ENCODE measurements at regions not wholly inside any gene's neighbourhood (a gene's known extent, or its start where the extent isn't known, plus 50 kb on each side); places are given as distances from the start of the nearest gene placed in this dataset.

- H3K9me3 Mint-ChIP-seq: no peaks in the 10 kb centered on the region
- H3K27ac Mint-ChIP-seq: no peak overlapping the region
- no peak overlapping the region for H3K4me3 Mint-ChIP-seq
- no peaks in the 10 kb centered on the region for H3K27me3 Mint-ChIP-seq
- H3K4me1 Mint-ChIP-seq (ENCODE audit: low read depth): no peaks in the 10 kb centered on the region
- H3K36me3 Mint-ChIP-seq (ENCODE audit: low read depth): no peaks in the 10 kb centered on the region
These were observed 379.3 kb downstream of the BCL11A start for GRCh38 chr2:60174146-60174545.

GRCh38 chr2:60172801-60173200 lies 380.7 kb downstream of the BCL11A start:
- no peaks in the 10 kb centered on the region for H3K36me3 Mint-ChIP-seq (ENCODE audit: low read depth)
- H3K9me3 Mint-ChIP-seq: no peaks in the 10 kb centered on the region
- H3K27me3 Mint-ChIP-seq: no peaks in the 10 kb centered on the region

GRCh38 chr2:60170272-60170671 lies 383.2 kb downstream of the BCL11A start:
- H3K27ac Mint-ChIP-seq: no peak overlapping the region
- H3K36me3 Mint-ChIP-seq (ENCODE audit: low read depth): no peaks in the 10 kb centered on the region
- H3K4me3 Mint-ChIP-seq: no peak overlapping the region
- no peaks in the 10 kb centered on the region for H3K27me3 Mint-ChIP-seq
- H3K4me1 Mint-ChIP-seq (ENCODE audit: low read depth): no peaks in the 10 kb centered on the region
- no peaks in the 10 kb centered on the region for H3K9me3 Mint-ChIP-seq

More at GRCh38 chr2:60172801-60173200, 380.7 kb downstream of the BCL11A start:
- no peak overlapping the region for H3K27ac Mint-ChIP-seq
- H3K4me3 Mint-ChIP-seq: no peak overlapping the region
- no peaks in the 10 kb centered on the region for H3K4me1 Mint-ChIP-seq (ENCODE audit: low read depth)

GRCh38 chr2:60168247-60168646 lies 385.2 kb downstream of the BCL11A start:
- no peaks in the 10 kb centered on the region for H3K36me3 Mint-ChIP-seq (ENCODE audit: low read depth)
- no peak overlapping the region for H3K4me3 Mint-ChIP-seq
- no peaks in the 10 kb centered on the region for H3K4me1 Mint-ChIP-seq (ENCODE audit: low read depth)

GRCh38 chr2:60167089-60167488 lies 386.4 kb downstream of the BCL11A start:
- Mint-ChIP-seq H3K36me3 (ENCODE audit: low read depth) (no peaks in the 10 kb centered on the region), H3K27ac (no peak overlapping the region), H3K4me3 (no peak overlapping the region), H3K27me3 (no peaks in the 10 kb centered on the region), H3K9me3 (no peaks in the 10 kb centered on the region), H3K4me1 (ENCODE audit: low read depth) (no peaks in the 10 kb centered on the region)

More at GRCh38 chr2:60168247-60168646, 385.2 kb downstream of the BCL11A start:
- H3K9me3 Mint-ChIP-seq: no peaks in the 10 kb centered on the region
- H3K27me3 Mint-ChIP-seq: no peaks in the 10 kb centered on the region
- no peak overlapping the region for H3K27ac Mint-ChIP-seq

- Mint-ChIP-seq H3K4me3 (no peak overlapping the region), H3K9me3 (no peaks in the 10 kb centered on the region), H3K4me1 (ENCODE audit: low read depth) (no peaks in the 10 kb centered on the region), H3K27ac (no peak overlapping the region), H3K36me3 (ENCODE audit: low read depth) (no peaks in the 10 kb centered on the region), H3K27me3 (no peaks in the 10 kb centered on the region)
These were observed 389.8 kb downstream of the BCL11A start for GRCh38 chr2:60163691-60164090.

- Mint-ChIP-seq H3K27me3 (no peaks in the 10 kb centered on the region), H3K27ac (no peak overlapping the region), H3K4me3 (no peak overlapping the region), H3K9me3 (no peaks in the 10 kb centered on the region), H3K36me3 (ENCODE audit: low read depth) (no peaks in the 10 kb centered on the region), H3K4me1 (ENCODE audit: low read depth) (no peaks in the 10 kb centered on the region)
These were observed 393.9 kb downstream of the BCL11A start for GRCh38 chr2:60159519-60159918.

- no peaks in the 10 kb centered on the region for H3K36me3 Mint-ChIP-seq (ENCODE audit: low read depth)
- H3K4me1 Mint-ChIP-seq (ENCODE audit: low read depth): no peaks in the 10 kb centered on the region
- no peak overlapping the region for H3K27ac Mint-ChIP-seq
- no peaks in the 10 kb centered on the region for H3K27me3 Mint-ChIP-seq
- H3K4me3 Mint-ChIP-seq: no peak overlapping the region
- H3K9me3 Mint-ChIP-seq: no peaks in the 10 kb centered on the region
These were observed 395.2 kb downstream of the BCL11A start for GRCh38 chr2:60158262-60158661.

GRCh38 chr2:60157283-60157682 lies 396.2 kb downstream of the BCL11A start:
- Mint-ChIP-seq H3K27me3 (no peaks in the 10 kb centered on the region), H3K27ac (no peak overlapping the region), H3K36me3 (ENCODE audit: low read depth) (no peaks in the 10 kb centered on the region), H3K4me1 (ENCODE audit: low read depth) (no peaks in the 10 kb centered on the region), H3K9me3 (no peaks in the 10 kb centered on the region), H3K4me3 (no peak overlapping the region)

GRCh38 chr2:60154142-60154541 lies 399.3 kb downstream of the BCL11A start:
- Mint-ChIP-seq H3K4me1 (ENCODE audit: low read depth) (no peaks in the 10 kb centered on the region), H3K9me3 (no peaks in the 10 kb centered on the region), H3K4me3 (no peak overlapping the region), H3K27ac (no peak overlapping the region), H3K27me3 (no peaks in the 10 kb centered on the region), H3K36me3 (ENCODE audit: low read depth) (no peaks in the 10 kb centered on the region)

- no peaks in the 10 kb centered on the region for H3K36me3 Mint-ChIP-seq (ENCODE audit: low read depth)
- H3K4me3 Mint-ChIP-seq: no peak overlapping the region
- H3K27me3 Mint-ChIP-seq: no peaks in the 10 kb centered on the region
- no peaks in the 10 kb centered on the region for H3K9me3 Mint-ChIP-seq
- peaks cover 3% of the 10 kb centered on the region for H3K4me1 Mint-ChIP-seq (ENCODE audit: low read depth)
- no peak overlapping the region for H3K27ac Mint-ChIP-seq
These were observed 401.1 kb downstream of the BCL11A start for GRCh38 chr2:60152226-60152833.

GRCh38 chr2:60149176-60149575 lies 404.3 kb downstream of the BCL11A start:
- H3K27me3 Mint-ChIP-seq: no peaks in the 10 kb centered on the region
- peaks cover 3% of the 10 kb centered on the region for H3K4me1 Mint-ChIP-seq (ENCODE audit: low read depth)
- no peaks in the 10 kb centered on the region for H3K36me3 Mint-ChIP-seq (ENCODE audit: low read depth)
- H3K4me3 Mint-ChIP-seq: no peak overlapping the region
- H3K9me3 Mint-ChIP-seq: no peaks in the 10 kb centered on the region
- H3K27ac Mint-ChIP-seq: no peak overlapping the region

GRCh38 chr2:60148716-60149115 lies 404.7 kb downstream of the BCL11A start:
- peaks cover 3% of the 10 kb centered on the region for H3K4me1 Mint-ChIP-seq (ENCODE audit: low read depth)
- no peaks in the 10 kb centered on the region for H3K27me3 Mint-ChIP-seq
- H3K9me3 Mint-ChIP-seq: no peaks in the 10 kb centered on the region
- no peak overlapping the region for H3K27ac Mint-ChIP-seq
- H3K36me3 Mint-ChIP-seq (ENCODE audit: low read depth): no peaks in the 10 kb centered on the region
- no peak overlapping the region for H3K4me3 Mint-ChIP-seq

GRCh38 chr2:60140185-60140584 lies 413.3 kb downstream of the BCL11A start:
- H3K27ac Mint-ChIP-seq: no peak overlapping the region
- H3K4me1 Mint-ChIP-seq (ENCODE audit: low read depth): no peaks in the 10 kb centered on the region
- H3K36me3 Mint-ChIP-seq (ENCODE audit: low read depth): no peaks in the 10 kb centered on the region
- peaks cover 12% of the 10 kb centered on the region for H3K9me3 Mint-ChIP-seq
- H3K4me3 Mint-ChIP-seq: no peak overlapping the region
- H3K27me3 Mint-ChIP-seq: no peaks in the 10 kb centered on the region

GRCh38 chr2:60136913-60137312 lies 416.5 kb downstream of the BCL11A start:
- H3K4me1 Mint-ChIP-seq (ENCODE audit: low read depth): no peaks in the 10 kb centered on the region
- no peaks in the 10 kb centered on the region for H3K27me3 Mint-ChIP-seq
- H3K4me3 Mint-ChIP-seq: no peak overlapping the region
- H3K36me3 Mint-ChIP-seq (ENCODE audit: low read depth): no peaks in the 10 kb centered on the region
- H3K27ac Mint-ChIP-seq: no peak overlapping the region
- H3K9me3 Mint-ChIP-seq: peaks cover 20% of the 10 kb centered on the region

GRCh38 chr2:60127191-60127590 lies 426.3 kb downstream of the BCL11A start:
- H3K9me3 Mint-ChIP-seq: no peaks in the 10 kb centered on the region
- H3K4me3 Mint-ChIP-seq: no peak overlapping the region
- H3K4me1 Mint-ChIP-seq (ENCODE audit: low read depth): no peaks in the 10 kb centered on the region
- H3K36me3 Mint-ChIP-seq (ENCODE audit: low read depth): no peaks in the 10 kb centered on the region
- no peaks in the 10 kb centered on the region for H3K27me3 Mint-ChIP-seq
- no peak overlapping the region for H3K27ac Mint-ChIP-seq
